ENCODE measurements at regions not wholly inside any gene's neighbourhood (a gene's known extent, or its start where the extent isn't known, plus 50 kb on each side); places are given as distances from the start of the nearest gene placed in this dataset.

- Histone ChIP-seq H3K4me3 (ENCODE audit: low read depth, low read length, poor library complexity, severe bottlenecking) (no peak overlapping the region), H3K9me2 (ENCODE audit: low read depth, low read length) (no peaks in the 10 kb centered on the region), H2AFZ (ENCODE audit: low read length) (no peak overlapping the region), H3K4me2 (ENCODE audit: low read length) (no peak overlapping the region), H3K9ac (ENCODE audit: low read length) (no peak overlapping the region), H3K36me3 (ENCODE audit: insufficient read depth, low read length) (no peaks in the 10 kb centered on the region), H3K9me3 (ENCODE audit: low read length) (no peaks in the 10 kb centered on the region), H3K27me3 (ENCODE audit: insufficient read depth, low read length) (no peaks in the 10 kb centered on the region), H4K20me1 (ENCODE audit: insufficient read depth, low read length) (no peaks in the 10 kb centered on the region), H3K79me2 (ENCODE audit: insufficient read depth, low read length) (no peaks in the 10 kb centered on the region), H3F3A (ENCODE audit: insufficient read depth, low read length) (no peaks in the 10 kb centered on the region), H3K27ac (ENCODE audit: low read depth, low read length, poor library complexity, severe bottlenecking) (no peak overlapping the region), H3K4me1 (ENCODE audit: insufficient read depth, low read length, severe bottlenecking) (no peaks in the 10 kb centered on the region)
- TF ChIP-seq CTCF (IDR thresholded peaks at IDR 0.05; ENCODE audit: low read length), result no peak
Observed at GRCh38 chr3:164192974-164193373, 885.3 kb downstream of the SI start.

- no peaks in the 10 kb centered on the region for H3K27me3 ChIP-seq (ENCODE audit: insufficient read depth, low read length)
- H3K36me3 ChIP-seq (ENCODE audit: insufficient read depth, low read length), result no peaks in the 10 kb centered on the region
- H3K4me2 ChIP-seq (ENCODE audit: low read length), result no peak overlapping the region
- H3K9me2 ChIP-seq (ENCODE audit: low read depth, low read length), result no peaks in the 10 kb centered on the region
- no peak for TF ChIP-seq CTCF (IDR thresholded peaks at IDR 0.05; ENCODE audit: low read length)
- no peak for TF ChIP-seq EZH2 (IDR thresholded peaks at IDR 0.05; ENCODE audit: borderline replicate concordance, low read length)
- H3K9ac ChIP-seq (ENCODE audit: low read length), result no peak overlapping the region
- H3K27ac ChIP-seq (ENCODE audit: low read depth, low read length, poor library complexity, severe bottlenecking), result no peak overlapping the region
- H2AFZ ChIP-seq (ENCODE audit: low read length), result no peak overlapping the region
- no peaks in the 10 kb centered on the region for H3K9me3 ChIP-seq (ENCODE audit: low read length)
- H3K4me1 ChIP-seq (ENCODE audit: insufficient read depth, low read length, severe bottlenecking), result no peaks in the 10 kb centered on the region
- no peaks in the 10 kb centered on the region for H3F3A ChIP-seq (ENCODE audit: insufficient read depth, low read length)
- H4K20me1 ChIP-seq (ENCODE audit: insufficient read depth, low read length), result no peaks in the 10 kb centered on the region
- no peak overlapping the region for H3K4me3 ChIP-seq (ENCODE audit: low read depth, low read length, poor library complexity, severe bottlenecking)
- H3K79me2 ChIP-seq (ENCODE audit: insufficient read depth, low read length), result no peaks in the 10 kb centered on the region
Observed at GRCh38 chr3:164190566-164190965, 887.7 kb downstream of the SI start.

- Histone ChIP-seq H3K4me2 (ENCODE audit: low read length) (no peak overlapping the region), H3K4me3 (ENCODE audit: low read depth, low read length, poor library complexity, severe bottlenecking) (no peak overlapping the region), H2AFZ (ENCODE audit: low read length) (no peak overlapping the region), H3K27ac (ENCODE audit: low read depth, low read length, poor library complexity, severe bottlenecking) (no peak overlapping the region), H3F3A (ENCODE audit: insufficient read depth, low read length) (no peaks in the 10 kb centered on the region), H3K9me2 (ENCODE audit: low read depth, low read length) (no peaks in the 10 kb centered on the region), H3K36me3 (ENCODE audit: insufficient read depth, low read length) (no peaks in the 10 kb centered on the region), H3K79me2 (ENCODE audit: insufficient read depth, low read length) (no peaks in the 10 kb centered on the region), H3K9me3 (ENCODE audit: low read length) (no peaks in the 10 kb centered on the region), H3K27me3 (ENCODE audit: insufficient read depth, low read length) (no peaks in the 10 kb centered on the region), H3K9ac (ENCODE audit: low read length) (no peak overlapping the region), H4K20me1 (ENCODE audit: insufficient read depth, low read length) (no peaks in the 10 kb centered on the region), H3K4me1 (ENCODE audit: insufficient read depth, low read length, severe bottlenecking) (no peaks in the 10 kb centered on the region)
- no peak for TF ChIP-seq EZH2 (IDR thresholded peaks at IDR 0.05; ENCODE audit: borderline replicate concordance, low read length)
- no peak for TF ChIP-seq CTCF (IDR thresholded peaks at IDR 0.05; ENCODE audit: low read length)
Observed at GRCh38 chr3:164186095-164186494, 892.2 kb downstream of the SI start.
